ENCODE measurements at regions not wholly inside any gene's neighbourhood (a gene's known extent, or its start where the extent isn't known, plus 50 kb on each side); places are given as distances from the start of the nearest gene placed in this dataset.
A peak's percentile ranks its signal among the peaks of the same experiment; 100 is the strongest.

- Histone ChIP-seq H3K9me2 (replicated peaks; ENCODE audit: insufficient read depth, low read length) (no peaks in the 10 kb centered on the region), H3K27ac (ENCODE audit: low read length) (no peak overlapping the region), H3K9ac (ENCODE audit: low read length) (no peak overlapping the region), H4K20me1 (ENCODE audit: insufficient read depth, low read depth, low read length) (no peaks in the 10 kb centered on the region), H3K4me1 (ENCODE audit: low read length) (no peaks in the 10 kb centered on the region), H3K27me3 (ENCODE audit: low read length) (no peaks in the 10 kb centered on the region), H3K9me3 (ENCODE audit: low read length) (no peaks in the 10 kb centered on the region), H3K36me3 (ENCODE audit: insufficient read depth, low read length) (no peaks in the 10 kb centered on the region), H3K4me3 (ENCODE audit: low read length) (no peak overlapping the region), H3K4me2 (ENCODE audit: low read depth, low read length, poor library complexity, severe bottlenecking) (no peak overlapping the region), H3K79me2 (ENCODE audit: low read length) (no peaks in the 10 kb centered on the region), H2AFZ (ENCODE audit: low read length) (no peak overlapping the region)
- no peak for DNase-seq
These were observed 72.6 kb downstream of the ISX start for GRCh38 chr22:35138521-35138920.

GRCh38 chr22:35140879-35141745 lies 75.2 kb downstream of the ISX start:
- H3K4me3 ChIP-seq (ENCODE audit: low read length), result no peak overlapping the region
- H3K36me3 ChIP-seq (ENCODE audit: insufficient read depth, low read length), result no peaks in the 10 kb centered on the region
- no peak overlapping the region for H3K27ac ChIP-seq (ENCODE audit: low read length)
- no peaks in the 10 kb centered on the region for H4K20me1 ChIP-seq (ENCODE audit: insufficient read depth, low read depth, low read length)
- H3K27me3 ChIP-seq (ENCODE audit: low read length), result no peaks in the 10 kb centered on the region
- H3K9me3 ChIP-seq (ENCODE audit: low read length), result no peaks in the 10 kb centered on the region
- H3K9ac ChIP-seq (ENCODE audit: low read length), result no peak overlapping the region
- DNase-seq, result peak; percentile 72
- H3K4me2 ChIP-seq (ENCODE audit: low read depth, low read length, poor library complexity, severe bottlenecking), result no peak overlapping the region
- no peaks in the 10 kb centered on the region for H3K4me1 ChIP-seq (ENCODE audit: low read length)
- no peaks in the 10 kb centered on the region for H3K79me2 ChIP-seq (ENCODE audit: low read length)
- no peaks in the 10 kb centered on the region for H3K9me2 ChIP-seq (replicated peaks; ENCODE audit: insufficient read depth, low read length)
- no peak overlapping the region for H2AFZ ChIP-seq (ENCODE audit: low read length)

GRCh38 chr22:35148381-35148780 lies 82.4 kb downstream of the ISX start:
- no peak overlapping the region for H3K27ac ChIP-seq (ENCODE audit: low read length)
- H3K27me3 ChIP-seq (ENCODE audit: low read length), result no peaks in the 10 kb centered on the region
- no peaks in the 10 kb centered on the region for H3K9me3 ChIP-seq (ENCODE audit: low read length)
- H3K4me1 ChIP-seq (ENCODE audit: low read length), result peaks cover 13% of the 10 kb centered on the region
- H3K4me2 ChIP-seq (ENCODE audit: low read depth, low read length, poor library complexity, severe bottlenecking), result no peak overlapping the region
- H3K36me3 ChIP-seq (ENCODE audit: insufficient read depth, low read length), result 0 out of 2 replicates have a peak, but pooled peaks cover 2% of the 10 kb centered on the region
- no peak for DNase-seq
- H3K9ac ChIP-seq (ENCODE audit: low read length), result no peak overlapping the region
- no peaks in the 10 kb centered on the region for H3K9me2 ChIP-seq (replicated peaks; ENCODE audit: insufficient read depth, low read length)
- H3K79me2 ChIP-seq (ENCODE audit: low read length), result no peaks in the 10 kb centered on the region
- no peak overlapping the region for H3K4me3 ChIP-seq (ENCODE audit: low read length)
- no peak overlapping the region for H2AFZ ChIP-seq (ENCODE audit: low read length)
- H4K20me1 ChIP-seq (ENCODE audit: insufficient read depth, low read depth, low read length), result no peaks in the 10 kb centered on the region

DNA sequence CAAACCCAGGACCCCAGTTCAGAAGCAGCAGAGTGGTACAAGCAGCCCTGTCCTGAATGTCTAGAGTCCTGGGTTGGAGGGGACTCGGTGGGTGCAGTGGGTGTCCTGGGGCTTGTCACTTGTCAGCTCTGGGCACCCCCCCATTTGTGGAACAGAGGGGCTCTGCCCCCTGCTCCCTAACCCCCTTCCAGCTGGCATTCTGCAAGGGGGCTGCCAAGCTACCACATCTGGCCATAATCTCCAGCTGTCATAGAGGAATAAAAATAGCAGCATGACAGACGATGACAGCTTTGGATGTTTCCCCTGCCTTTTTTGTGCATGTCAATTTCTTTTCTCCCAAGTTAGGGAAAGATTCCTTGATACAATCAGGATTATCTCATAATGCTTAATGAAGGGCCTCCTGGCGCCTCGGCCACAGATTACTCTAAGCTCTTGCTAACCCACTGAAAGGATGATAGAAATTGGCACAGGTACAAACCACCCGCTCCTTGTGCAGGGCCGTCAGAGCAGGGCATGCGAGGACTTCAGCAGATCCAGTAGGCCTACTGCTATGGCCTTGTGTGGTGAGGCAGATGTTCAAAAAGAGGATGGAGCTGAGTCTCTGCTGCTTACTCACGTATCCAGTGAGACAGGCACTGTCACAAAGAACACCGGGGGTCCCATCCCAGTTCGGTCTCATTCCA lies 83.0 kb downstream of the ISX start:
- Histone ChIP-seq H3K9me3 (ENCODE audit: low read length) (no peaks in the 10 kb centered on the region), H3K4me2 (ENCODE audit: low read depth, low read length, poor library complexity, severe bottlenecking) (no peak overlapping the region)

DNA sequence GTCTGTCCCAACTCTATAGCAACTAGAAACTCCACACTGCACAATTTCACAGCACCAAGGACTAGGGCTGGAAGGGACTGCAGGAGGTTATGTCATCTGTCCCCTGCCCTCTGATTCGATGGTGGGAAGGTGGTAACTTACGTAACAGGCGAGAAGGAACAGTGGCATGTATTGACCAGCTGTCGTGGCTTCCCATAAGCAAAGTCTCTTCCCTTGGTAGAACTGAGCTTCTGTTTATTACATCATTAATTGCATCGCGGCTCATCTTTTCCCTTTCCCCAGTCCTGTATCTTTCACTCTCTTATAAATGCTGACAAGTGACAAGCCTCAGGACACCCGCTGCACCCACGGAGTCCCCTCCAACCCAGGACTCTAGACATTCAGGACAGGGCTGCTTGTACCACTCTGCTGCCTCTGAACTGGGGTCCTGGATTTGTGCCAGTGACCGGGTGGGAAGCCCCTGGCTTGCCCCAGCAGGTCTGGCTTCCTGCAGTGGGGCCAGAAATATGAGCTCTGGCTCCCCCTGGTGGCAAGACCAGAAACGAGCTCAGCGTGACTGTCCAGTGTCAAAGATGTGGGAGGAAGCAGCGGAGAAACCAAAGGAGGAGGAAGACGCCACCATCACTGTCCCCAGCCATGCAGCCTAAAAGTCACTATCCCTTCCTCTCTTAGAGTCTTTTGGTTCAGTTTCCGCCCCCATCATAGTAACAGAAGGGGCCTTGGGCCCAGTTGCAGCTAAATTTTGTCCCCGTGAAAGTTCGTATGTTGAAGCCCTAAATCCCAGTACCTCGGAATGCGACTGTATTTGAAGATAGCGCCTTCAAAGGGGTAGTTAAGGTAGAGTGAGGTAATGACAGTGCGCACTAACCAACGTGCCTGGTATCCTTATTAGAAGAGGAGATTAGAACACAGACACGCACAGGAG lies 84.5 kb downstream of the ISX start:
- Histone ChIP-seq H3K9me2 (replicated peaks; ENCODE audit: insufficient read depth, low read length) (no peaks in the 10 kb centered on the region), H3K4me2 (ENCODE audit: low read depth, low read length, poor library complexity, severe bottlenecking) (no peak overlapping the region), H3K9ac (ENCODE audit: low read length) (no peak overlapping the region)

More for the DNA sequence above, 83.0 kb downstream of the ISX start:
- Histone ChIP-seq H2AFZ (ENCODE audit: low read length) (no peak overlapping the region), H4K20me1 (ENCODE audit: insufficient read depth, low read depth, low read length) (no peaks in the 10 kb centered on the region), H3K4me3 (ENCODE audit: low read length) (no peak overlapping the region), H3K9me2 (replicated peaks; ENCODE audit: insufficient read depth, low read length) (no peaks in the 10 kb centered on the region), H3K79me2 (ENCODE audit: low read length) (no peaks in the 10 kb centered on the region), H3K9ac (ENCODE audit: low read length) (no peak overlapping the region), H3K27ac (ENCODE audit: low read length) (no peak overlapping the region), H3K27me3 (ENCODE audit: low read length) (no peaks in the 10 kb centered on the region), H3K36me3 (ENCODE audit: insufficient read depth, low read length) (0 out of 2 replicates have a peak, but pooled peaks cover 3% of the 10 kb centered on the region), H3K4me1 (ENCODE audit: low read length) (peaks cover 14% of the 10 kb centered on the region)
- DNase-seq, result no peak

DNA sequence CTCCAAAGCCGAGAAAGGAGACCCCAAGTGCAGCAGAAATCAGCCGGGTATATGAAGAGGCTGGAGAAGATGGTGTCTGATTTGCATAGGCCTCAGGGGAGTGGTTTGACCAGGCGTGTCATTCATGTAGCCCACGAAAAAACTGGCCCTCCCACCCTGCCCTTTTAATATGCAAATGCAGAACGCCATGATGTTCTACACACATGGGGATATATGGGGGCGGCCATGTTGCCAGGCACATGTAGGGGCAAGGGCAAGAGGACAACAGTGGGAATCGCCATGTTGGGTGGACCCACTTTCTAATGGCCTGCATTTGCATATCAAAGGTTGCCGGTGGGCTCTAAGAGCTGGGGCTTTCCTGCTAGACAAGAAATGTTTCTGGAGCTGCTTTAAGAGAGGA lies 86.4 kb downstream of the ISX start:
- DNase-seq, result peak; percentile 90
- Histone ChIP-seq H3K9ac (ENCODE audit: low read length) (no peak overlapping the region), H4K20me1 (ENCODE audit: insufficient read depth, low read depth, low read length) (no peaks in the 10 kb centered on the region), H3K4me3 (ENCODE audit: low read length) (no peak overlapping the region), H3K79me2 (ENCODE audit: low read length) (no peaks in the 10 kb centered on the region), H3K4me2 (ENCODE audit: low read depth, low read length, poor library complexity, severe bottlenecking) (no peak overlapping the region), H2AFZ (ENCODE audit: low read length) (no peak overlapping the region), H3K4me1 (ENCODE audit: low read length) (peaks cover 19% of the 10 kb centered on the region), H3K9me2 (replicated peaks; ENCODE audit: insufficient read depth, low read length) (no peaks in the 10 kb centered on the region), H3K27ac (ENCODE audit: low read length) (peak overlapping the region; percentile 38; the same call in 1 of the 2 replicates), H3K36me3 (ENCODE audit: insufficient read depth, low read length) (peaks cover 10% of the 10 kb centered on the region; the same call in 1 of the 2 replicates), H3K27me3 (ENCODE audit: low read length) (no peaks in the 10 kb centered on the region), H3K9me3 (ENCODE audit: low read length) (no peaks in the 10 kb centered on the region)

More for the DNA sequence above, 84.5 kb downstream of the ISX start:
- H3K79me2 ChIP-seq (ENCODE audit: low read length), result no peaks in the 10 kb centered on the region
- no peak overlapping the region for H3K4me3 ChIP-seq (ENCODE audit: low read length)
- no peak overlapping the region for H2AFZ ChIP-seq (ENCODE audit: low read length)
- no peaks in the 10 kb centered on the region for H4K20me1 ChIP-seq (ENCODE audit: insufficient read depth, low read depth, low read length)
- H3K4me1 ChIP-seq (ENCODE audit: low read length), result peaks cover 14% of the 10 kb centered on the region
- H3K36me3 ChIP-seq (ENCODE audit: insufficient read depth, low read length), result peaks cover 10% of the 10 kb centered on the region; the same call in 1 of the 2 replicates
- no peaks in the 10 kb centered on the region for H3K9me3 ChIP-seq (ENCODE audit: low read length)
- DNase-seq, result peak; percentile 85
- no peak overlapping the region for H3K27ac ChIP-seq (ENCODE audit: low read length)
- H3K27me3 ChIP-seq (ENCODE audit: low read length), result no peaks in the 10 kb centered on the region

GRCh38 chr22:35154937-35155387 lies 89.0 kb downstream of the ISX start:
- H3K27ac ChIP-seq (ENCODE audit: low read length), result no peak overlapping the region
- no peaks in the 10 kb centered on the region for H3K79me2 ChIP-seq (ENCODE audit: low read length)
- no peak overlapping the region for H2AFZ ChIP-seq (ENCODE audit: low read length)
- no peak overlapping the region for H3K4me2 ChIP-seq (ENCODE audit: low read depth, low read length, poor library complexity, severe bottlenecking)
- peaks cover 10% of the 10 kb centered on the region; the same call in 1 of the 2 replicates for H3K36me3 ChIP-seq (ENCODE audit: insufficient read depth, low read length)
- H3K9me2 ChIP-seq (replicated peaks; ENCODE audit: insufficient read depth, low read length), result no peaks in the 10 kb centered on the region
- H3K4me1 ChIP-seq (ENCODE audit: low read length), result peaks cover 19% of the 10 kb centered on the region
- H4K20me1 ChIP-seq (ENCODE audit: insufficient read depth, low read depth, low read length), result no peaks in the 10 kb centered on the region
- no peak overlapping the region for H3K9ac ChIP-seq (ENCODE audit: low read length)
- peak; percentile 68 for DNase-seq
- H3K4me3 ChIP-seq (ENCODE audit: low read length), result no peak overlapping the region
- no peaks in the 10 kb centered on the region for H3K27me3 ChIP-seq (ENCODE audit: low read length)
- H3K9me3 ChIP-seq (ENCODE audit: low read length), result no peaks in the 10 kb centered on the region

Measured in Karpas-422 (cell line).